GM12865 (cell line): ENCODE measurements at regions not wholly inside any gene's neighbourhood (a gene's known extent, or its start where the extent isn't known, plus 50 kb on each side); places are given as distances from the start of the nearest gene placed in this dataset.

Source experiments
- DNase-seq: peaks from one replicate; pipeline ENCODE4 v3.0.0; 2010; ENCODE audit warnings: low read depth
- H3K4me3 ChIP-seq: 2 replicates; pipeline ENCODE4 v1.5.1; 2011; ENCODE audit warnings: mild to moderate bottlenecking, low read depth, low read length, control low read depth
- TF ChIP-seq, protein P1 (sequence below): IDR thresholded peaks from 2 replicates; pipeline ENCODE4 v1.5.1; 2011; ENCODE audit warnings: low read length, control low read depth, low read depth, inconsistent platforms; ENCODE audit not compliant: insufficient read depth; ENCODE audit errors: missing control alignments

- H3K4me3 ChIP-seq, result no peak overlapping the region
- DNase-seq, result no peak
- TF ChIP-seq, protein P1, sequence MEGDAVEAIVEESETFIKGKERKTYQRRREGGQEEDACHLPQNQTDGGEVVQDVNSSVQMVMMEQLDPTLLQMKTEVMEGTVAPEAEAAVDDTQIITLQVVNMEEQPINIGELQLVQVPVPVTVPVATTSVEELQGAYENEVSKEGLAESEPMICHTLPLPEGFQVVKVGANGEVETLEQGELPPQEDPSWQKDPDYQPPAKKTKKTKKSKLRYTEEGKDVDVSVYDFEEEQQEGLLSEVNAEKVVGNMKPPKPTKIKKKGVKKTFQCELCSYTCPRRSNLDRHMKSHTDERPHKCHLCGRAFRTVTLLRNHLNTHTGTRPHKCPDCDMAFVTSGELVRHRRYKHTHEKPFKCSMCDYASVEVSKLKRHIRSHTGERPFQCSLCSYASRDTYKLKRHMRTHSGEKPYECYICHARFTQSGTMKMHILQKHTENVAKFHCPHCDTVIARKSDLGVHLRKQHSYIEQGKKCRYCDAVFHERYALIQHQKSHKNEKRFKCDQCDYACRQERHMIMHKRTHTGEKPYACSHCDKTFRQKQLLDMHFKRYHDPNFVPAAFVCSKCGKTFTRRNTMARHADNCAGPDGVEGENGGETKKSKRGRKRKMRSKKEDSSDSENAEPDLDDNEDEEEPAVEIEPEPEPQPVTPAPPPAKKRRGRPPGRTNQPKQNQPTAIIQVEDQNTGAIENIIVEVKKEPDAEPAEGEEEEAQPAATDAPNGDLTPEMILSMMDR, result no peak
These were observed 78.0 kb upstream of the CTLA4 start for GRCh38 chr2:203789618-203790017.

- TF ChIP-seq, protein P1, result no peak
- no peak for DNase-seq
These were observed 77.3 kb upstream of the CTLA4 start for GRCh38 chr2:203790134-203790852.

GRCh38 chr2:203796248-203797010, 71.1 kb upstream of the CTLA4 start:
- no peak overlapping the region for H3K4me3 ChIP-seq
- TF ChIP-seq, protein P1, result no peak
- no peak for DNase-seq

More at GRCh38 chr2:203790134-203790852, 77.3 kb upstream of the CTLA4 start:
- no peak overlapping the region for H3K4me3 ChIP-seq

DNA sequence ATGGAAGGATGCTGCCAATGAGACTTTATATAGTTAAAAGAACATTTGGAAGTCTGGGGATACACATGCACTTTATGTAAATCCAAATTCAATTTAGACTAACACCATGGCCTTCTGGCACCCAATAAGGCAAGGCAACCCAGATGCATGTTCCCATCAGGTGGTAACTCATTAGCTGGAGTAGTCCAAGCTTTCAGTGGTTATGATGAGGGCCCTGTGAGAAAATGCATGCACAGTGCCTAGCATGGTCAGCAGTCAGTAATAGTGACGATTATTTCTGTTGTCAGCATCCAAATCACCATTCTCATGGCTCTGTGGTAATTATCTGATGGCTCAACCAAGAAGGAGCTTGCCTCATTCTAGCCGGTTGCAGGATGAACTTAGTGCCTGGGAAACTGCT, 70.3 kb upstream of the CTLA4 start:
- DNase-seq, result no peak
- H3K4me3 ChIP-seq, result no peak overlapping the region
- TF ChIP-seq, protein P1, result no peak

DNA sequence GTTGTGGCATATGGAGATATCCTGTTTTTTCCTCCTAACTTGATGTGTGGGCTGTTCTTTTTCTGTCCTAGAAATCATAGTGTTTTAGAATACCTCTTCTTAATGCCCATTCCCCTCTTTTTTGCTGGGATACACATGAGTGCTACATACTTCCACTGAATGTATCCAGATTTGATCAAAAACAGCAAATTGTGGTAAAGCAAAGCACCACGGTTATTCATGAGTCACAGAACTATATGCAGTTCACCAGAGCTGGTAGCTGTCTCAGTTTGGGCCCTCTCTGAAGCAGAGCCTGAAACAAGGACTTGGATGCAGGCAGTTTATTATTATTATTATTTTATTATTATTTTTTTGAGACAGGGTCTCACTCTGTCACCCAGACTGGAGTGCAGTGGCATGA, 69.9 kb upstream of the CTLA4 start:
- TF ChIP-seq, protein P1, result no peak
- no peak for DNase-seq
- H3K4me3 ChIP-seq, result no peak overlapping the region

DNA sequence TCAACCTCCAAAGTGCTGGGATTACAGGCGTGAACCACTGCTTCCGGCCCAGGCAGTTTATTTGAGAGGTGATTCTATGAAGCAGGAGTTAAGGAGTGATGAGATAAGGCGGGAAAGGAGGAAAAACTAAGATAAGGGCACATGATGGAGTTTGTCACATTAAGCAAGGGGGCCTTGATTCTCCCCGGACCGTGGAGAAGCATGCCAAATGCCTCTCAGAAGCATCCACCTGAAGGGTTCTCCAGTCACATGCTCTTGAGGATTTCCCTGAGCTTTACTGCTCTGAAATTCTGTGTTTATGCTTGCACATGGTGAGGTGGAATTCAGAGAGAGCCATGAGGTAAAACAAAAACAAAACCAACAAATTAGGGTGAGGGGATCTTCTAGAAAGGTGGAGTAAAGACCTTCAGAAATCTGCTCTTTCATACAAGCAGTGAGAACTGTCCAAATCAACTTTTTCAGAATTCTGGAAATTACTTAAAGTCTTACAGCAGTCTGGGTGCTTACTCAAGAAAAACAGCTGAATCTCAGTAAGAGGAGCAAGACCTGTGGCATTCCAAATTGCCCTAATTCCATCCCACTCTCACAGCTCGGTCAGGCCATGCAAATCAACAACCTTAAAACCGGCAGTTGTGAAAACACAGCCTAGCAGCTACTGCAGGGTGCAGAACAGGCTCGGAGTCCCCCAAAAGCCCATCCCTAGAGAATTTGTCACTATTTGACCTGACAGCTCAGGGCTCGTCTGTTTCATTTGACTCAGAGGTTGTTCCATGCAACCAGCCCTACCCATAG, 69.1 kb upstream of the CTLA4 start:
- peak; percentile 62 for DNase-seq
- TF ChIP-seq, protein P1, result no peak
- no peak overlapping the region for H3K4me3 ChIP-seq
